ENCODE measurements at regions not wholly inside any gene's neighbourhood (a gene's known extent, or its start where the extent isn't known, plus 50 kb on each side); places are given as distances from the start of the nearest gene placed in this dataset.

DNA sequence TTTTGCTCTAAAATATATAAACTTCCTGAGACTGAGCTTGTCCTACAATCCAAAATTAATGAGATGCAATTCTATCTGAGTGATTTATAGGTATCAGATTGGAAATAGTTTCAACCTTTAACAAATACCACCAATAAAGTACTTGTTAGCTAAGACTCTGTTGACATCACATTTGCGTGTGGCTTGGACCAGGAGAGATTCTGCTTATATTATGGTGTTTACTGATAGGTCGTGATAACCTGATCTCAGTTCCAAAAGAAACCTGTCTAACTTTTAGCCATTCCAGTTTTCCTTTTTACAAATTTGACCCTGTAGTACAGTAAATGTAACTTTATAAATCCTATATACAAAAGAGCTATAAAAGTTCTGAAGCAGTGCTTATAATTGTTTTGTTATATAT is 78.4 kb upstream of the ABCA12 start:
- no peak overlapping the region for H3K23ac ChIP-seq (ENCODE audit: low read length)
- no peaks in the 10 kb centered on the region for H3K4me1 ChIP-seq (ENCODE audit: control insufficient read depth in 1 of 2, insufficient read depth in 2 of 2, low read length in 2 of 2)
- H3K36me3 ChIP-seq (ENCODE audit: control insufficient read depth in 1 of 2, insufficient read depth in 2 of 2, low read length in 2 of 2) = no peaks in the 10 kb centered on the region
- no peaks in the 10 kb centered on the region for H3K27me3 ChIP-seq (ENCODE audit: insufficient read depth, low read length)
- H2AFZ ChIP-seq (ENCODE audit: insufficient read depth, low read length, poor library complexity) = no peak overlapping the region
- H3K18ac ChIP-seq (ENCODE audit: low read length) = no peak overlapping the region
- H2AK5ac ChIP-seq (ENCODE audit: low read length) = no peak overlapping the region
- H2BK5ac ChIP-seq (ENCODE audit: low read depth, low read length, poor library complexity) = no peak overlapping the region
- H3K27ac ChIP-seq (ENCODE audit: low read depth, low read length) = no peak overlapping the region
- H2BK12ac ChIP-seq (ENCODE audit: low read length) = no peak overlapping the region
- no peak overlapping the region for H4K12ac ChIP-seq (ENCODE audit: low read depth, low read length)
- H4K91ac ChIP-seq (ENCODE audit: low read depth, low read length) = no peak overlapping the region
- whole genome bisulfite sequencing (ENCODE audit: extremely low coverage, insufficient coverage, insufficient read length) = no CpG with 5 or more reads among the region's 2 CpGs
- H4K8ac ChIP-seq (ENCODE audit: low read depth, low read length) = no peak overlapping the region
- peaks cover 11% of the 10 kb centered on the region for H3K9me3 ChIP-seq (ENCODE audit: insufficient read depth, low read depth, low read length)
- H3K79me2 ChIP-seq (ENCODE audit: control insufficient read depth, insufficient read depth, low read length, poor library complexity) = no peaks in the 10 kb centered on the region
- H2BK120ac ChIP-seq (ENCODE audit: insufficient read depth, low read length, poor library complexity) = no peak overlapping the region
- DNase-seq = no peak
- H3K9ac ChIP-seq (ENCODE audit: low read length) = no peak overlapping the region
- no peak overlapping the region for H3K4ac ChIP-seq (ENCODE audit: low read depth, low read length)
- no peak overlapping the region for H3K4me2 ChIP-seq (ENCODE audit: low read length)
- no peak overlapping the region for H3K14ac ChIP-seq (ENCODE audit: low read length)
- no peaks in the 10 kb centered on the region for H3K79me1 ChIP-seq (ENCODE audit: low read length)
- H3K4me3 ChIP-seq (ENCODE audit: low read depth, low read length) = no peak overlapping the region

DNA sequence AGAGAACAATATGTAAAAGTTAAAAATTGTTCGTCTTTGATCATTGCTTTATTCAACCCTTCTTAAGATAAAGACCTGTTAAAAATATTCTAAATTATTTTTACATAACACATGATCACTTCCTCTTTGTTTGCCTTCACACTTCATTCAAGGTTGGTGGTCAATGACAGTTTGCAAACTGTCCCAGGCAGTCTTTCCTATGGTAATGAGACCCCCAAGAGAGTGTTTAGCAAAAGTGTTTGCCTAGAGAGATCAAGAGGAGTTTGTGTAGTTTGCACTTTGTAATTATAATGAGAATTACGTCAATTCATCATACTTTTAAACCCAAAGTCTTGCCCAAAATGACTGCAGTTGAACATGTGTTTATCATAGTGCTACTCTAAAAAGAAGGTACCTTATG is 77.2 kb upstream of the ABCA12 start:
- Histone ChIP-seq H3K23ac (ENCODE audit: low read length) (no peak overlapping the region), H3K36me3 (ENCODE audit: control insufficient read depth in 1 of 2, insufficient read depth in 2 of 2, low read length in 2 of 2) (no peaks in the 10 kb centered on the region), H4K12ac (ENCODE audit: low read depth, low read length) (no peak overlapping the region), H2BK120ac (ENCODE audit: insufficient read depth, low read length, poor library complexity) (no peak overlapping the region), H3K4me2 (ENCODE audit: low read length) (no peak overlapping the region), H3K4me3 (ENCODE audit: low read depth, low read length) (no peak overlapping the region), H4K91ac (ENCODE audit: low read depth, low read length) (no peak overlapping the region), H3K27me3 (ENCODE audit: insufficient read depth, low read length) (no peaks in the 10 kb centered on the region), H3K9ac (ENCODE audit: low read length) (no peak overlapping the region), H3K4me1 (ENCODE audit: control insufficient read depth in 1 of 2, insufficient read depth in 2 of 2, low read length in 2 of 2) (no peaks in the 10 kb centered on the region), H2BK5ac (ENCODE audit: low read depth, low read length, poor library complexity) (no peak overlapping the region), H4K8ac (ENCODE audit: low read depth, low read length) (no peak overlapping the region), H3K14ac (ENCODE audit: low read length) (no peak overlapping the region), H2AFZ (ENCODE audit: insufficient read depth, low read length, poor library complexity) (no peak overlapping the region), H2BK12ac (ENCODE audit: low read length) (no peak overlapping the region), H3K79me2 (ENCODE audit: control insufficient read depth, insufficient read depth, low read length, poor library complexity) (no peaks in the 10 kb centered on the region), H3K9me3 (ENCODE audit: insufficient read depth, low read depth, low read length) (peaks cover 11% of the 10 kb centered on the region), H3K79me1 (ENCODE audit: low read length) (no peaks in the 10 kb centered on the region), H3K4ac (ENCODE audit: low read depth, low read length) (no peak overlapping the region), H3K27ac (ENCODE audit: low read depth, low read length) (no peak overlapping the region), H2AK5ac (ENCODE audit: low read length) (no peak overlapping the region), H3K18ac (ENCODE audit: low read length) (no peak overlapping the region)
- WGBS (ENCODE audit: extremely low coverage, insufficient coverage, insufficient read length) = no CpG with 5 or more reads among the region's 2 CpGs
- no peak for DNase-seq

DNA sequence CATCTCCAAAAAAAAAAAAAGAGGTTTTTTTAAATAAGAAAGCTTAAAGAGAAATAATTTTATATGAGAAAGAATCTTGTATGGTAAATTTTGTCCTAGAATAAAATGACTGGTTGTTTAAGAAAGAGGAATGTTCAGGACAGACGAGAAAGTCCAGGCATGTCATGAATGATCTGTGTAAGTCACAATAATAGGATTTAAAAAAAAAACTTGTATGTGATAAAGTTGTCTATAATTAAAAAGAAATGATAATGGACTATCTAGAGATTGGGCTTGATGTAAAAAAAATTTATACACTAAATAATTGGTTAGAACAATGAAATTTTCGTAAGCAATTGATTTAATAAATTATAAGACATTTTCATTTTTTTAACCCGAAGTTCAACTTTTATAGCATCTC is 71.7 kb upstream of the ABCA12 start:
- H3K18ac ChIP-seq (ENCODE audit: low read length) = no peak overlapping the region
- H3K4me3 ChIP-seq (ENCODE audit: low read depth, low read length) = no peak overlapping the region
- no peak overlapping the region for H3K27ac ChIP-seq (ENCODE audit: low read depth, low read length)
- peaks cover 7% of the 10 kb centered on the region for H3K9me3 ChIP-seq (ENCODE audit: insufficient read depth, low read depth, low read length)
- no peak overlapping the region for H3K23ac ChIP-seq (ENCODE audit: low read length)
- no peak overlapping the region for H3K14ac ChIP-seq (ENCODE audit: low read length)
- no peak overlapping the region for H4K12ac ChIP-seq (ENCODE audit: low read depth, low read length)
- no peak overlapping the region for H2BK120ac ChIP-seq (ENCODE audit: insufficient read depth, low read length, poor library complexity)
- H3K4ac ChIP-seq (ENCODE audit: low read depth, low read length) = no peak overlapping the region
- H2AK5ac ChIP-seq (ENCODE audit: low read length) = no peak overlapping the region
- WGBS (ENCODE audit: extremely low coverage, insufficient coverage, insufficient read length) = no CpG with 5 or more reads among the region's 3 CpGs
- no peaks in the 10 kb centered on the region for H3K36me3 ChIP-seq (ENCODE audit: control insufficient read depth in 1 of 2, insufficient read depth in 2 of 2, low read length in 2 of 2)
- no peaks in the 10 kb centered on the region for H3K79me2 ChIP-seq (ENCODE audit: control insufficient read depth, insufficient read depth, low read length, poor library complexity)
- H4K8ac ChIP-seq (ENCODE audit: low read depth, low read length) = no peak overlapping the region
- H2BK5ac ChIP-seq (ENCODE audit: low read depth, low read length, poor library complexity) = no peak overlapping the region
- no peak overlapping the region for H3K4me2 ChIP-seq (ENCODE audit: low read length)
- no peak overlapping the region for H2AFZ ChIP-seq (ENCODE audit: insufficient read depth, low read length, poor library complexity)
- no peak overlapping the region for H2BK12ac ChIP-seq (ENCODE audit: low read length)
- no peak for DNase-seq
- H4K91ac ChIP-seq (ENCODE audit: low read depth, low read length) = no peak overlapping the region
- no peak overlapping the region for H3K9ac ChIP-seq (ENCODE audit: low read length)
- H3K27me3 ChIP-seq (ENCODE audit: insufficient read depth, low read length) = no peaks in the 10 kb centered on the region
- H3K79me1 ChIP-seq (ENCODE audit: low read length) = no peaks in the 10 kb centered on the region
- H3K4me1 ChIP-seq (ENCODE audit: control insufficient read depth in 1 of 2, insufficient read depth in 2 of 2, low read length in 2 of 2) = no peaks in the 10 kb centered on the region

DNA sequence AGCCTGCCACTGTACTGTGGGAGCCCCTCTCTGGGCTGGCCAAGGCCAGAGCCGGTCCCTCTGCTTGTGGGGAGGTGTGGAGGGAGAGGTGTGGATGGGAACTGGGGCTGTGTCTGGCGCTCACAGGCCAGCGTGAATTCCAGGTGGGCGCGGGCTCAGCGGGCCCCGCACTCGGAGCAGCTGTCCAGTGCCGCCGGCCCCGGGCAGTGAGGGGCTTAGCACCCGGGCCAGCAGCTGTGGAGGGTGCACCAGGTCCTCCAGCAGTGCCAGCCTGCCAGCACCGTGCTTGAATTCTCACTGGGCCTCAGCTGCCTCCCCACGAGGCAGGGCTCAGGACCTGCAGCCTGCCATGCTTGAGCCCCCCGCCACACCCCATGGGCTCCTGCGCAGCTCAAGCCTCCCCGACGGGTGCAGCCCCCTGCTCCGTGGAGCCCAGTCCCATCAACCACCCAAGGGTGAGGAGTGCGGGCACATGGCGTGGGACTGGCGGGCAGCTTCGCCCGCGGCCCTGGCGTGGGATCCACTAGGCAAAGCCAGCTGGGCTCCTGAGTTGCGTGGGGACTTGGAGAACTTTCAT is 69.5 kb upstream of the ABCA12 start:
- Histone ChIP-seq H3K79me1 (ENCODE audit: low read length) (no peaks in the 10 kb centered on the region), H2BK12ac (ENCODE audit: low read length) (no peak overlapping the region), H4K12ac (ENCODE audit: low read depth, low read length) (no peak overlapping the region), H3K4me3 (ENCODE audit: low read depth, low read length) (peak overlapping the region; percentile 15), H3K79me2 (ENCODE audit: control insufficient read depth, insufficient read depth, low read length, poor library complexity) (no peaks in the 10 kb centered on the region), H3K4me2 (ENCODE audit: low read length) (no peak overlapping the region), H2AK5ac (ENCODE audit: low read length) (no peak overlapping the region), H3K9ac (ENCODE audit: low read length) (no peak overlapping the region), H3K18ac (ENCODE audit: low read length) (no peak overlapping the region), H3K9me3 (ENCODE audit: insufficient read depth, low read depth, low read length) (peaks cover 7% of the 10 kb centered on the region), H3K23ac (ENCODE audit: low read length) (no peak overlapping the region), H3K27me3 (ENCODE audit: insufficient read depth, low read length) (no peaks in the 10 kb centered on the region), H3K36me3 (ENCODE audit: control insufficient read depth in 1 of 2, insufficient read depth in 2 of 2, low read length in 2 of 2) (no peaks in the 10 kb centered on the region), H2BK5ac (ENCODE audit: low read depth, low read length, poor library complexity) (no peak overlapping the region), H3K14ac (ENCODE audit: low read length) (no peak overlapping the region), H3K4me1 (ENCODE audit: control insufficient read depth in 1 of 2, insufficient read depth in 2 of 2, low read length in 2 of 2) (no peaks in the 10 kb centered on the region), H2BK120ac (ENCODE audit: insufficient read depth, low read length, poor library complexity) (no peak overlapping the region), H2AFZ (ENCODE audit: insufficient read depth, low read length, poor library complexity) (no peak overlapping the region), H3K4ac (ENCODE audit: low read depth, low read length) (no peak overlapping the region), H4K8ac (ENCODE audit: low read depth, low read length) (no peak overlapping the region), H4K91ac (ENCODE audit: low read depth, low read length) (no peak overlapping the region), H3K27ac (ENCODE audit: low read depth, low read length) (no peak overlapping the region)
- no CpG with 5 or more reads among the region's 27 CpGs for WGBS (ENCODE audit: extremely low coverage, insufficient coverage, insufficient read length)
- DNase-seq = no peak
